K562 (cell line): ENCODE measurements at regions not wholly inside any gene's neighbourhood (a gene's known extent, or its start where the extent isn't known, plus 50 kb on each side); places are given as distances from the start of the nearest gene placed in this dataset.

Source experiments
- CTCF ChIP-seq, 3 experiments: IDR thresholded peaks in 2 of 3; conservative IDR thresholded peaks in 1 of 3; 2 replicates each; pipeline ENCODE4 v1.5.1; 2011 to 2012; ENCODE audit warnings: low read length in 3 of 3, mild to moderate bottlenecking in 3 of 3, control low read depth in 2 of 3, improper control_type of control experiment in 1 of 3, inconsistent platforms in 1 of 3, low read depth in 1 of 3, mixed read lengths in 1 of 3, moderate library complexity in 1 of 3; ENCODE audit not compliant: insufficient read depth in 2 of 3
- NCOA1 ChIP-seq: fragments of 450-650 bp; IDR thresholded peaks from 2 replicates; pipeline ENCODE4 v1.6.1; 2016; ENCODE audit warnings: low read depth
- TBP ChIP-seq: optimal IDR thresholded peaks from 2 replicates; pipeline ENCODE3; 2011; ENCODE audit warnings: low read depth, low read length, improper control_type of control experiment

GRCh38 chr9:88784960-88785359 lies 206.3 kb upstream of the S1PR3 start:
- TF ChIP-seq CTCF (IDR thresholded peaks at IDR 0.05 in 2 of 3, conservative IDR thresholded peaks at IDR 0.05 in 1 of 3; ENCODE audit: insufficient read depth in 2 of 3, low read depth in 1 of 3, low read length in 3 of 3), result no peak
- no peak for TF ChIP-seq NCOA1
- TF ChIP-seq TBP, result no peak
